Ishikawa (cell line): ENCODE measurements at regions not wholly inside any gene's neighbourhood (a gene's known extent, or its start where the extent isn't known, plus 50 kb on each side); places are given as distances from the start of the nearest gene placed in this dataset.

Experiments
- CEBPB ChIP-seq: IDR thresholded peaks from 2 replicates; pipeline ENCODE4 v1.6.1; 2012
- CREB1 ChIP-seq: IDR thresholded peaks from 2 replicates; pipeline ENCODE4 v1.6.1; 2012; ENCODE audit warnings: low read depth
- EGR1 ChIP-seq: IDR thresholded peaks from 2 replicates; pipeline ENCODE4 v1.6.1; 2012
- EP300 ChIP-seq: IDR thresholded peaks from 2 replicates; pipeline ENCODE4 v1.6.1; 2012; ENCODE audit warnings: borderline replicate concordance
- FOXM1 ChIP-seq: IDR thresholded peaks from 2 replicates; pipeline ENCODE4 v1.6.1; 2012; ENCODE audit warnings: low read depth, borderline replicate concordance
- MAX ChIP-seq: IDR thresholded peaks from 2 replicates; pipeline ENCODE4 v1.6.1; 2012
- NFIC ChIP-seq: IDR thresholded peaks from 2 replicates; pipeline ENCODE4 v1.6.1; 2012
- RAD21 ChIP-seq: IDR thresholded peaks from 2 replicates; pipeline ENCODE4 v1.6.1; 2012; ENCODE audit warnings: low read depth
- REST ChIP-seq: IDR thresholded peaks from 2 replicates; pipeline ENCODE4 v1.6.1; 2012; ENCODE audit warnings: low read depth, mild to moderate bottlenecking
- TAF1 ChIP-seq: IDR thresholded peaks from 2 replicates; pipeline ENCODE4 v1.6.1; 2012; ENCODE audit warnings: low read depth, mild to moderate bottlenecking
- TCF12 ChIP-seq: IDR thresholded peaks from 2 replicates; pipeline ENCODE4 v1.6.1; 2012; ENCODE audit warnings: low read depth
- TEAD4 ChIP-seq: IDR thresholded peaks from 2 replicates; pipeline ENCODE4 v1.6.1; 2012
- USF1 ChIP-seq: IDR thresholded peaks from 2 replicates; pipeline ENCODE4 v1.6.1; 2012
- YY1 ChIP-seq: IDR thresholded peaks from 2 replicates; pipeline ENCODE4 v1.6.1; 2012; ENCODE audit warnings: low read depth
- ZBTB7A ChIP-seq: IDR thresholded peaks from 2 replicates; pipeline ENCODE4 v1.6.1; 2012; ENCODE audit warnings: low read depth

- TF ChIP-seq CREB1 (no peak), TCF12 (no peak), NFIC (no peak), RAD21 (no peak), YY1 (no peak), CEBPB (no peak), FOXM1 (no peak), TAF1 (no peak), EGR1 (no peak), TEAD4 (no peak)
Measured at GRCh38 chr9:28821240-28821639, 1248.0 kb upstream of the C9orf72 start.

- TF ChIP-seq USF1 (no peak), FOXM1 (no peak), YY1 (no peak), ZBTB7A (no peak), EGR1 (no peak), NFIC (no peak), TCF12 (no peak), TAF1 (no peak), RAD21 (no peak), MAX (no peak), CEBPB (no peak), REST (no peak), TEAD4 (no peak), EP300 (no peak), CREB1 (no peak)
Measured at GRCh38 chr9:28824432-28824963, 1251.2 kb upstream of the C9orf72 start.

- TF ChIP-seq ZBTB7A (no peak), CEBPB (no peak), RAD21 (no peak)
Measured at GRCh38 chr9:28832168-28832770, 1259.0 kb upstream of the C9orf72 start.

GRCh38 chr9:28834156-28834555 is 1260.9 kb upstream of the C9orf72 start:
- TF ChIP-seq NFIC (no peak), ZBTB7A (no peak), CREB1 (no peak), EP300 (no peak), TEAD4 (no peak), USF1 (no peak), CEBPB (no peak), FOXM1 (no peak), TAF1 (no peak), MAX (no peak), EGR1 (no peak), YY1 (no peak), RAD21 (no peak)

GRCh38 chr9:28839778-28840430 is 1266.6 kb upstream of the C9orf72 start:
- TF ChIP-seq REST (no peak), USF1 (no peak)

GRCh38 chr9:28841775-28842174 is 1268.5 kb upstream of the C9orf72 start:
- TF ChIP-seq CEBPB, result no peak
